GM19467 (cell line): ENCODE measurements at regions not wholly inside any gene's neighbourhood (a gene's known extent, or its start where the extent isn't known, plus 50 kb on each side); places are given as distances from the start of the nearest gene placed in this dataset.

Experiments
- ATAC-seq: cut with Tn5 transposase; IDR thresholded peaks from one replicate; pipeline ENCODE4 v1.9.1; 2021; ENCODE audit warnings: mild to moderate bottlenecking, moderate library complexity; ENCODE audit not compliant: unreplicated experiment

DNA sequence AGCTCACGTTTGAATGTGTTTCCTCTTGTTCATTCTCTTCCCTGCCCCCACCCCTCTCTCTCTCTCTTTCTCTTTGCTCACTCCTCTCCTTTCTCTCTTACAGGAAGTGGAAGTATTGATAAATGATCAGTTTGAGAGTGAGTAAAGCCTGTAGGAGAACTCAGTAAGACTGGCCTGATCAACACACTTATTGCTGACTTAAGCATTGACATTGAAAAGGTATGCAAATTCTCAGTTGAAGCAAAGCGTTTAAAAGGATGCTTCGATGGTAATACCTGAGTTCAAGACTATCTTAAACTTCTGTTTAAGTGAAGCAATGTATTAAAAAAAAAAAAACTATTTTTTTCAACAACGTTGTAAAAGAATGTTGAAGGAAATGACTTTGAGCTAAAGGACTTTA is 115.7 kb upstream of the DDX18 start:
- no peak for ATAC-seq

DNA sequence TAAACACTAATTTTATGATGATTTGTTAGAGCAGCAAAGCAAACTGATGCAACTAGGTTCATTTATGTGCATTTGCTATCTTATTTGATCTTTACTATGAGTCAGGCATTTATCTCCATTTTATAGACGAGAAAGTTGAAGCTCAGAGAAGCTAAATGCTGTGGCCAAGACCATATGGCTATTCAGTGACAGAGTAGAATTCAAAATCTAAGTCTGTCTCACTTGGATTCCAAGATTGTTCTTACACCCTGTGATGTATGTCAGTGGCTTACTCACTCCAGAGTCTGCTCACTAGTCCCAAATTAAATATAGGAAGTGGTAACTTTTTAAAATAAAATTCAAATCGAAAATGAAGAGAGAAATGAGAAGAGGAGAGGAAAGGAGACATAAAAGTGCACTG is 114.0 kb upstream of the DDX18 start:
- no peak for ATAC-seq

DNA sequence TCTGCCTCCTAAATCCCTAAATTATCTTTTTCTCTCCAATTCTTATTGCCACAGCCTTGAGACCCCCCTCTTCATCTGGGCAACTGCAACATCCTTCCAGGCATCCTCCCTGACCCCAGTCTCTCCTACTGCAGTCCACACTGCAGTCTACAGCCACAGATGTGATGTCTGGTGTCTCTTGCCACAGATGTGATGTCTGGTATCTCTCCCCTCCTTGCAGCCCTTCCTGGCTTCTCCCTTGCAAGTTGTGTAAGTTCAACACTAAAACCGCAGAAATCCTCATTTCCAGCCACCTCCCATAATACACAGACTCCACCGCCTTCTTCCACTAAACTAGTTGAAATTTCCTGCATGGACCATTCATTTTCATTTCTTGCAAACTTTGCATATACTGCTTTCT is 113.1 kb upstream of the DDX18 start:
- ATAC-seq: no peak

DNA sequence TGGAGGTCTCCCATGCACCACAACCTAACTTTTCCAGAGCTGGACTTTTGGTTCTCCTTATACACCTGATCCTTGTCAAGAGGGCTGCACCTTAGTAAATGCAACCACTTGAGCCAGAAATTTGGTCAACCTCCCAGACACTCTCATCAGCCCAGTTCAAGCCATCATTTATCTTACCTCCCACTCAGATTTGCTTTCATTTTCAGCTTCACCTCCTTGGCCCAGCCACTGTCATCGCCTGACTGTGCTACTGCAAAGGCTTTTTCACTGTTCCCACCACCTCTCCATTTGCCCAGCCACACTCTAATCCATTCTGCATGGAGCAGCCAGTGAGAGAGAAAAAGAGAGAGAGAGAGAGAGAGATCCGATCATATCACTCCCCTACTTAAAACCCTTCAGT is 112.4 kb upstream of the DDX18 start:
- no peak for ATAC-seq

DNA sequence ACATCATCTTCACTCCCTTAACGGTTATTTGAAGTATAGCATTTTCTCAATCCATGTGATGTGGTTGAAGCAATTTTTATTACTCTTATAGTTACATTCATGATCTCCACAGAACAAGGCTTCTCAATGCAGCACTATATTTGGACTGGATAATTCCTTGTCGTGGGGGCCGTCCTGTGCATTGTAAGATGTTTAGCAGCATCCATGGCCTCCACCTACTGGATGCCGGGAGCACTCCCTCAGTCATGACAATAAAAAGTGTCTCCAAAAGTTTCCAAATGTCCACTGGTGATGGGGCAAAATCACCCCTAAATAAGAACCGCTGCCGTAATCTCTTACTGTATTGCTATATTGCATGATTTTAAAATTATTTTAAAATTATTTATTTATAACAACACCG is 110.6 kb upstream of the DDX18 start:
- no peak for ATAC-seq

DNA sequence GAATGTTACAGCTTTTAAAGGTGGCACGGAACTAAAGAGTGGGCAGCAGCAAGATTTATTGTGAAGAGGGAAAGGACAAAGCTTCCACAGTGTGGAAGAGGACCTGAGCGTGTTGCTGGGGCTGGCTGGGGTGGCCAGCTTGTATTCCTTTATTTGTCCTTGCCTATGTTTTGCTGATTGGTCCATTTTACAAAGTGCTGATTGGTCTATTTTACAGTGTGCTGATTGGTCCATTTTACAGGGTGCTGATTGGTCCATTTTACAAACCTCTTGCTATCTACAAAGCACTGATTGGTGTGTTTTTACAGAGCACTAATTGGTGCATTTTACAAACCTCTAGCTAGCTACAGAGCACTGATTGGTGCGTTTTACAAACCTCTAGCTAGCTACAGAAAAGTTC is 109.7 kb upstream of the DDX18 start:
- ATAC-seq: no peak

DNA sequence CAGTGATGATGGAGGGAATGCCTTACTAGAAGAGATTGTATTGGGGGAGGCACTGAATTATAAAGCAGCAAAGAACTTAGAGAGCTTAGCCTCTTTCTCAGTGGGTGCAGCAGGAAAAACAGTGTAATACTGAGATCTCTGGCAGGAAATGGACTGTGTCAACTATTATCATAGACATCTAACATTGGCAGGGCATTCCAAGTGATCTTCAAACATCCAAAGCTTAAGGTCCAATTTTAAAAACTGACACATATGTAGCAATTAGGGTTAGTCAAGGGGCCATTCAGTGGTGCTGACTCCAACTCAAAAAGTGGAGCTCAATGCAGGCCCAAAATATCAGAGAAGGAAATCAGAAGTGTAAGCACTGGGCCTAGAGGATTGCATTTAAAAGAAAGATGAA is 106.6 kb upstream of the DDX18 start:
- no peak for ATAC-seq

DNA sequence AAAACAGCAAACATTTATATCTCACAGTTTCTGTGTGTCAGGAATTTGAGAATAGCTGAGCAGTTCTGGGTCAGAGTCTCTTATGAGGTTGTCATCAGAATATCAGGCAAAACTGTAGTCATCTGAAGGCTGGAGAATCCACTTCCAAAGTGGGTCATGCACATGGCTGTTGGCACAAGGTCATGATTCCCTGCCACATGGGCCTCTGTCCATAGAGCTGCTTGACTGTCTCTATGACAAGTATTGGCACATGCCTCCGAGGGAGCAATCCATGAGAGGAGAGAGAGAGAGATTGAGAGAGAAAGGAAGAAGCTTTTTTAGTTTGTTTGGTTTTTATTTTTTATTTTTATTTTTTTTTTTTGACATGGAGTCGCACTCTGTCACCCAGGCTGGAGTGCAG is 101.8 kb upstream of the DDX18 start:
- ATAC-seq: no peak

DNA sequence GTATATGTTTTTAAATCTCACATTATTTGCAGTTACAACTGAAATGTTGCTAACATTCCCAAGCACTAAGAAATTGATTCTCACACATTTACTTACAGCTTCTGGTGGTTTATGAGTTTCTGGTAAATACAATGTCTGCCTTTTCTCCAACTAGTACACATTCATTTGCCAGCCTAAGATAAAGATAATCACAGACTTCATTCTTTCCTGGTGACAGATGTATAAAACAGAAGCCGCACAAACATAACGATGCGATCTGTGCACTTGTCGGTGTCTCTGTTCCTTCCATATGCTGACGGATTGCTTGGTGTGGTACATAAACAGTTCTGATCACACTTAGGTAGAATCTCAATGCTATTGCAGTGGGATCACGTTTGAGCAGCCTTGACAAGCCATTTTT is 100.4 kb upstream of the DDX18 start:
- no peak for ATAC-seq

DNA sequence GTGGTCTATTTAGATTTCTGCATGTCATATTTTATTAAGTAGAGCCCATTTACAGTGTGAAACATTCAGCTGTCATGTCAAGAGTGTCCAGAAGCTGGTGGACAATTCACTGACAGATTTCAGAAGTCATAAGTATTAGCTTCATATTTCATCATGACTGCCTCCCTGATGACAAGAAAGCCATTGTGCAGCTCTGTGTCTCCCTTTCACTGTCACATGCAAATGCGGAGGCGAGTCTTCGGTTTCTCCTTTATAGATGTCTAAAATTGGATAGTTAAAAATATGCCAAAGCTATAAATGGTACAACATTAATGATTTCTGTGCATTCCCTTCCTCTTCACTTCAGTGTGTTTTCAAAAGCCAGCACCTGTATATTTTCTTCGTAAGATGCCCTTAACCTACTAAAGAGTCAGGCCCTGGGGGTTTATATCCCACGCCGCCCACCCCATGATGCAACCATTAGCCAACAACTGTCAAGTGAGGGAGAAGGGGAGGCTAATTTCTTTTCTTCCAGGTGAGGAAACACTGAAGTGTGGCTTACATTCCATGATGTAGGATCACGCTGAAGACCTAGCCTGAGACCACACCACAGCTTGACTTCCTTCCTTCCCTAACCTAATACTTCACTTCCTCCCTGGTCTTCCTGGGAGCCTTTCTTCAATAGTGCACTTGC is 99.6 kb upstream of the DDX18 start:
- ATAC-seq: no peak

DNA sequence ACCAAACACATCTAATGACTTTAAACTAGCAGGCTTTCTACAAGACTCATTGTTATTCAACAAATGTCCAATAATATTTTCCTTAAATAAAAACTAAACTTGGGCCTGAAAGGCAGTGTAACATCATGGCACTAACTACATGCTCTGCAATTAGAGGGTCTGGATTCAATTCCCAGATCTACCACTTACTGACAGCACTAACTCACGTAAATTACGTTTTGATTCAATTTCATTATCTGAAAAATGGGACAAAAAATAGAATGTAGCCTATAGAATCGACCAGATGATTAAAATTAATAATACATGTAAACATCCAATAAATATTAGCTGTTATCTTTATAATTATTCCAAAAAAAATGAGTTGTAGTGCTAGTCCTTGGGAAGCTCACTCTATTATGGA is 98.0 kb upstream of the DDX18 start:
- no peak for ATAC-seq

DNA sequence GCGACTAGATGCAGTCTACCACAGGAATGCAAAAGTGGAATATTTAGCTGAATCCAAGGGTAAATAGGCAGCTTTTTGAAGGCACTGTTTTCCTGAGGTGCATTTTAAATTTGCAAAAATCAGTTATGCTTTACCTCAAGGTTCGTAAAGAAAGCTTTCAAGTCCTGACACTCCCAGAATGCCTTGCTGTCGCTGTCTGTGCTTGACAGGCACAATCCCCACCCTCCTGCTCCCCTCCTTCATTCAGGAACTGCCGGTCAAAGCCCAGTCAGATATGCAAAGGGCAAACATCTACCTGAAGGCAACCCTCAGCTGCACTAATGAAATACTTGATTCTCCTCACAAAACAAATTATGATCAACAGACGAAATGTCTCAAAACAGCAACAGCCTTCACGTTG is 97.4 kb upstream of the DDX18 start:
- ATAC-seq: no peak

DNA sequence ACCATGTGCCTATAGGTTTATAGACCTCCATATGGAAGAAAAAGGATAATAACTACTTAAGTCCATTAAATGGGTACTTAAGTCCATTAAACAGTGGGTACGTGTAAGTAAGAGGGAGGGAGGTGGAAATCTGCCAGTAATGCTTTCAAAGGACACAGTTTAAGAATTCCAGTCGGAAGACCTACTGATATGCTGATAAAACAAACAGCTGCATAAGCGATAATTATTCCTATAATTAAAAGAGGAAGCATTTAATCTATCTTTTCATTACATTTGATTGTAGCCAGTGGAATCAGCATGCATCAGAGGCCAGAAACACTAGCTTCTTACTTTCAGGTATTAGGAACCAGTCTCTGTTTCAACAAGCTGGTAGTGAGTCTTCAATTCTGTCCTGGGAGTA is 96.4 kb upstream of the DDX18 start:
- ATAC-seq: no peak

DNA sequence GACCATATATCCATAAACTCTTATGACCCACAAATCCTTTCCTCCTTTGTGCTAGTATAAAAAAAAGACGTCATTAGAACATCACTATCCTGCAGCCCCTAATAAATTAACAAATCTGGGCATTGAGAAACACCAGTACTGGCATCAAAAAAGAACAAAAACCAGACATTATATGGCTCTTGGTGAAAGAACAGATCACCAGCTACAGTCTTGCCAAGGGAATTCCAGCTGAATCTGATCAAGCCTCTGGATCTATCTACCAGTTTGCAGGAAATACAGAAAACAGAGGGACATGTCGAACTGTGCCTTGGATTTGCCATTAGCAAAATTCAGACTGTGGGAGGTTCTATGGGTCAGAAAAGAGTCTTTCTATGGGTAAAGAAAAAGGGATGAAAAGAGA is 93.7 kb upstream of the DDX18 start:
- no peak for ATAC-seq

DNA sequence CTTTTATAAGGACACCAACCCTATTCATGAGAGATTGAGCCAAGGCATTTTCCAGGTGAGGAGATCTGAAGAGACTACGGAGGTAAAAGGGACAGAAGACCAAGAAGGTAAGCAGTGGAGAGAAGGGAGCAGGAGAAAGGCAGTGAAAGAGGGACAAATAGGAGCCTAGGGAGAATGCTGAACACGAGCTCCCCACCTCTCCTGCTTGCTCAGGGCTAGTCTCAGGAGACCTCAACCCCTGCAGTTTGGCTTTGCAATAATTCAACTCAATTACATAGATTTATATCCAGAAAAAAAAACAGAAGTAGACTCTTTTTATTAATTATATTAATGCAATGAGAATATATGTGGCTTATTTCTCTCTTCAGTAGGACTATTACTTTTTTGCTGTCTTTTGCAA is 91.0 kb upstream of the DDX18 start:
- ATAC-seq: no peak

DNA sequence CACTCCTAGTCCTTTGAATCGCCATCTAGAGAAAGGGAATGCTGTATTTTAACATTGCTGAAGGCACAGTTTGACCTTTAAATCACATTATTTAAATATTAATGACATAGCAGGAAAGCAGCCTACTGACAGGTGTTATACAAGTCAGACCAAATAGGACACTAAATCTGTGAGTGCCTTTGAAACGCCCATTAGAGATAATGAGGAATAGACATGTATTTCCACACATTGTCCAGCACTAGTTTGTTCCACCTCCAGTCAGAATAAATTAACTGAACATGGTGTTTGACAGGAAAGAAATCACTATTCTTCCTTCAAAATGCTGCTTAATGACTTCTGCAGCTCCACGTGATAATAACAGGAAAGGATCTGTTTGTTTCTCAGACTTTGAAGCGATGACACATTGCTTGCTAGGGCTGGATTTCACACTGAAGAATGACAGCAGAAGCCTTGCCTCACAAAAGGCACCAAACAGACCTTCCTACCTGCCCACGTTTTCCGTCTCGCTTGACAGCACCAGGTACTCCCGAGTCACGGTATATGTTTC is 90.5 kb upstream of the DDX18 start:
- ATAC-seq: no peak

DNA sequence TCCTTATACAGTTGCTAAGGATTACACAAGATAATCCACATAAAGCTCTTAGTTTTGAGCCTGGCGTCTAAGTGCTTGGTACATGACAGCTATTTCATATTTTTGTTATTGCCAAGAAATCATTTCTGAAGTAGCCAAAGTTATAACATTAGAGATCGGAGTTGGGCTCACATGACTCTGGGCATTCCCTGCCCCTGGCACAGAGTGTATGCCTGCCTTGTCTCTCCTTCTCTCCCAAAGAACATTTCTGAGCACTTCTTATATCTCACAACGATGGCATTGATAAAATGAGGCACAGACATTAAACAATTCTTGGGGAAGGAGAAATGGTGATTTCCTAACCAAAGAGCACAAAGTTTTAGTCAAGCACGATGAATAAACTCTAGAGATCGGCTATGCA is 87.7 kb upstream of the DDX18 start:
- no peak for ATAC-seq

DNA sequence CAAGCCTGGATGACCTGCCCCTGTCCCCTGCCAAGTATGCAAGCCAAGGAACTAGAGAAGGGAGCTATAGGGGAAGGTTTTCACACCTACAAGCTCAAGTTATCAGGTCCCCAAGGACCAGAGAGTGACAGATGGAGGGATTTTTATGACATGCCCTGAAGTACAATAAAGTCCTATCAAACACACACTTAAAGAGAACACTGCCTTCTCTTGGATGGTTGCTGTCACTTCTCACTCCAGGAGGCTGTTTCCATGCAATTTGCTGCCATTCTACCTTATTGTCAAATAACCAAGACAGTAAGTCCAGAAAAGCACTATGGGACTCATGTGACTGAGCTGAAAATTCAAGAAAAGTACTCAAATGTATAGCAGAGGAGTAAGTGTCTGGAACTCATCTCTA is 76.6 kb upstream of the DDX18 start:
- no peak for ATAC-seq

DNA sequence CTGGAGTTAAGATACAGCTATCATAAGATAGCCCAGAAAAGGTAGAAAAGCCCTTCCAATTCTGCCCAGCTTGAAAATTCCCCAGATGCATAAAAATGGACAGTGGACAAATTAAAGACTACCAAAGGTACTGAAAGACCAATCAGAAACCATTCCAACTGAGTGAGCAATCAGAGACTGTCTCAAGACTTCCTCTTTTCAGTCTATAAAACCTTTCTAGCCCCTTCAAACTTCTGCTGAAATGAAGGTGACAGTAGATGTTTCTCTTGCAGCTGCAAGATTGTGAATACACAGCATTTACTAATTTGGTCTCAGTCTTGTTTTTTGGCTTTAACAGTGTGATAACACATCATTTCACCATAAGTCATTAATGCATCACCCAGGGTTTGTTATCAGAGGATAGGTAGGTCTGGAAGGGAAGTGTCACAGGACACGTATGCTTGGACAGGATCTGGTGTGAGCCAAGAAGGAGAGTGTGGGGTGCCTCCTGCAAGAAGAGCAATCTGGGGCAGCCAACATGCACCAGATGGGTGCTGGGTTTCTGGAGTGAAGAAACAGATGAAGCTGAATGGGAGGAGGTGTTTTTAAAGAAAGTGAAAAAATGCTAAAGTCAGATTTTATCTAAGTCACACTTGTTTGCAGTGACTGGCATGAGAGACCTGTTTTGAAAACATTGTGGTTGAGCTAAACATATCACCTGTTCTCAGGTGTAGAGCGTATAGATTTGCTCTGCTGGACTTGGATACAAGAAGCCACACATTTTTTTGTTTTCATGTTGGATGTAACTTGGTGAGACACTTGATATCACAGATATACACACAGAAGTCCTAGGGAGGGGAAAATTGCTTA is 75.3 kb upstream of the DDX18 start:
- ATAC-seq: no peak

DNA sequence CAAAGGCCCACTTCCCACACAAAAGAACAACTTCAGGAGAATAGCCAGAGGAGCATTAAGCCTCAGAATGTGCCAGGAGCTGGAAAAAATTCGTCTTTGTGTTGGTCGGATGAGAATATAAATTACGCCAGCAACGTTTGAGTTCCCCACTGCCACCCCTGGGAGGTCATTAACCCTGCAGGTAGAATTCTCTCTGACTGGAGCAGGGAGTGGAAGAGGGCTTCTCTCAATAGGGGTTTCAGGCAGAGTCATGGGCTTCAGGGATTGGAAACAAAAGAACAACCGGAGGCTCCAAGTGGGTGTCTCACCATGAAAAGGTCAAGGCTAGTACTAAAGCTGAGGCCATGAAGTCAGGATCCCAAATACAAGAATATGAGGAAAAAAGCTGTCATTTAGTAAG is 69.0 kb upstream of the DDX18 start:
- no peak for ATAC-seq

DNA sequence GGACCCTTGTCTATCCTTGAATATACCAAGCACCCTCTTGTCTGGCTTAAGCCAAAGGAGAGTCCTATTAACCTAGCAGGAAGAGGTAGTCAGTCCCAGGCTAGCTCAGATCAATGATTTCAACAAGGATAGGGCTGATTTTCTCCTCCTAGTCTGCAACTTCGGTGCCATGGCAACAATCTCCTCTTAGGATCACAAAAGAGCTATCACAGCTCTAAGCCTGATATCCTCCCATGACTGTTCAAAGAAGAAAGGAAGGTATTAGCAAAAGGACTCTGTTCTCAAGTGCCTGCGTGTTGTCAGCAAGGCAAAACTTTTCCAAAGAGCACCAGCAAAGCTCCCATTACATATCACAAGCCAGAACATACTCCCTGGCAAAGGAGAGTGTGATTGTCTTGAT is 58.7 kb upstream of the DDX18 start:
- ATAC-seq: no peak

DNA sequence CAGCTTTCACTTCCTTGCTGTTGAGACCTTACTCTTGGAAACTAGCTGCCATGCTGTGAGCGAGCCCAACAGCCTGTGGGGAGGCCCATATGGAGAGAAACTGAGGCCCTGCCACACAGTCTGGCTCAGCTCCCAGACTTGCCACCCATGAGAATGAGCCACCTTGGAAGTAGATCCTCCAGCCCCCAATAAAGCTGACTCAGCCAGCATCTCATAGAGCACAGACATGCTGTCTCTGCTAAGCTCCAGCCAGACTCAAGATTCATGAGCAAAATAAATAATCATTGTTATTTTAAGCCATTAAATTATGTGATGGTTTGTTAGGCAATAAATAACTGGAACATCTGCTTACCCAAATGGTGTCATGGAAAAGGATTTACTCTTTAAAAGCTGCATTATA is 53.6 kb upstream of the DDX18 start:
- ATAC-seq: no peak
